Epithelial cell of esophagus (primary cell): ENCODE measurements at regions not wholly inside any gene's neighbourhood (a gene's known extent, or its start where the extent isn't known, plus 50 kb on each side); places are given as distances from the start of the nearest gene placed in this dataset.

Experiments used
- DNase-seq: peaks from one replicate; pipeline ENCODE4 v3.0.0; 2010; ENCODE audit warnings: low read depth
- H3K4me3 ChIP-seq: 2 replicates; pipeline ENCODE4 v1.5.1; 2011; ENCODE audit warnings: mild to moderate bottlenecking, low read length, control low read depth
- CTCF ChIP-seq: IDR thresholded peaks from 2 replicates; pipeline ENCODE4 v1.5.1; 2011; ENCODE audit warnings: low read depth, mild to moderate bottlenecking, low read length, control low read depth, inconsistent platforms; ENCODE audit not compliant: insufficient read depth; ENCODE audit errors: missing control alignments

GRCh38 chr5:86869268-86869667 lies 251.5 kb downstream of the COX7C start:
- DNase-seq, result no peak
- H3K4me3 ChIP-seq, result no peak overlapping the region
- no peak for TF ChIP-seq CTCF

- no peak for TF ChIP-seq CTCF
- no peak for DNase-seq
- no peak overlapping the region for H3K4me3 ChIP-seq
Measured at GRCh38 chr5:86875539-86875938, 257.8 kb downstream of the COX7C start.

GRCh38 chr5:86878250-86878649 lies 260.5 kb downstream of the COX7C start:
- no peak overlapping the region for H3K4me3 ChIP-seq
- DNase-seq, result no peak
- no peak for TF ChIP-seq CTCF

DNA sequence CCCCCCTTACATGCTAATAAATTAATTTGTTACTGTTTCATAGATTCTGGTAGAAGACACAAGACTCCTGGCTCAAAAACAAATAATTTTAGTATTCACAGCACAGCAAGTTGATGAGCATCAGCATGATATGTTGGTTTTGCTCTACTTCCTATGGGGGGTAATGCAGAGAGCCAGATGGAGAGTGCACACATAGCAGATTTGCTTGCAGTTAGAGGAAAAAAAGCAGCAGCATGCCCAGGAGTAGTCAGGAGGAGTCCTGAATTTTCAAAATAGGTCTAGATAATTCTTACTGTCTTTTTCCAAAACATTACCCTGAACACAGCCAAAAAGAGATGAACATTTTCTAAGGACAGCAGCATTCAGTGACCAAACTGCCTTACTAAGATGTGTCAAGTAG lies 261.3 kb downstream of the COX7C start:
- TF ChIP-seq CTCF, result no peak
- DNase-seq, result no peak
- no peak overlapping the region for H3K4me3 ChIP-seq

- no peak for DNase-seq
- no peak for TF ChIP-seq CTCF
- no peak overlapping the region for H3K4me3 ChIP-seq
Measured at GRCh38 chr5:86880344-86880743, 262.6 kb downstream of the COX7C start.

GRCh38 chr5:86880785-86881492 lies 263.2 kb downstream of the COX7C start:
- TF ChIP-seq CTCF, result peak; percentile 89
- no peak overlapping the region for H3K4me3 ChIP-seq
- DNase-seq, result peak; percentile 81

DNA sequence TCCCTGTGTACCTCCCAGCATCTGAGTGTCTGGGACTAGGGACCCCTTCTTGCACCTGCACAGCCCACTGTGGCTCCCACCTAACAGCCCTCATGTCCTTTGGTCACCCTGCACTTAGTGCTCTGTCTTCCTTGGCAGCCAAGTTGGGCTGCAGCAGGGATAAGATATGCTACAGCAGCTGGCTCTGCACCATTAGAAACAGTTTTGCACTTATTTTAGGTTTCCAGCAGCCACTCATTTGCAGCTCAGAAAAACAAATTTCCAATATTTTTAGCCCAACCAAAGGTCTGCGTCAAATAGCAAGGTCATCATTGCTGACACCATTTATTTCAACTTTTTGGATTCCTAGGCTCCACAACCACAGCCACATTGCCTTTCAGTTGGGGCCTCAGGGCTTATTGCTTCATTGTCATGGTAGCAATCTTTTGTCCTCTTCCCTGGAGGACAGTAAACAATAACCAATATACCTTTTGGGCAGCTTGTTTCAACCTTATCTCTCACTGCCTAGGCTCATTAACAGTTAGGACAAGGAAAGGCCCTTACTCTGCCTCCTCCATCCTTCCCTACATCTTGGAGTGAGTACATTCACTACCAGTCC lies 263.9 kb downstream of the COX7C start:
- H3K4me3 ChIP-seq, result no peak overlapping the region
- no peak for DNase-seq
- no peak for TF ChIP-seq CTCF
